CD4-positive, alpha-beta memory T cell (primary cell): ENCODE measurements at regions not wholly inside any gene's neighbourhood (a gene's known extent, or its start where the extent isn't known, plus 50 kb on each side); places are given as distances from the start of the nearest gene placed in this dataset.

Experiments
- CTCF ChIA-PET: fragments of 350-600 bp; sonication (Branson Sonifier 250); formaldehyde crosslinking; loops from one replicate; lab custom pipeline; 2021; ENCODE audit warnings: inconsistent platforms; ENCODE audit not compliant: partially characterized antibody; lab: Charles Lee
- POLR2A ChIA-PET: fragments of 350-600 bp; sonication (Branson Sonifier 250); formaldehyde crosslinking; loops from one replicate; lab custom pipeline; 2021; ENCODE audit not compliant: partially characterized antibody; lab: Charles Lee
- DNase-seq, 5 donors: peaks; one replicate each; pipeline versions ENCODE4 v3.0.0 to v3.0.0-alpha.2; 2020 to 2022; ENCODE audit warnings: mixed read lengths in 1 of 5
- H3K27ac ChIP-seq: one replicate; pipeline ENCODE4 v1.7.0; 2013; ENCODE audit warnings: low read depth, low read length
- H3K27me3 ChIP-seq: 2 replicates; pipeline ENCODE4 v1.7.0; 2013; ENCODE audit warnings: mild to moderate bottlenecking, low read length, moderate library complexity; ENCODE audit not compliant: insufficient read depth
- H3K36me3 ChIP-seq: 2 replicates; pipeline ENCODE4 v1.7.0; 2013; ENCODE audit warnings: mild to moderate bottlenecking, low read length, moderate library complexity; ENCODE audit not compliant: insufficient read depth
- H3K4me1 ChIP-seq: 2 replicates; pipeline ENCODE4 v1.7.0; 2013; ENCODE audit warnings: mild to moderate bottlenecking, low read length, moderate library complexity; ENCODE audit not compliant: insufficient read depth
- H3K4me3 ChIP-seq, 2 donors: one replicate each; pipeline ENCODE4 v1.7.0; 2013; ENCODE audit warnings: low read length in 2 of 2, mild to moderate bottlenecking in 1 of 2
- H3K9me3 ChIP-seq, 2 donors: one replicate each; pipeline ENCODE4 v1.7.0; 2013; ENCODE audit warnings: low read length in 2 of 2, control low read depth in 1 of 2; ENCODE audit not compliant: control insufficient read depth in 1 of 2
- H3K27ac Mint-ChIP-seq, 7 donors: one replicate each; pipeline ENCODE4 v1.8.0; 2020 to 2021; ENCODE audit warnings: mixed read lengths in 7 of 7, mild to moderate bottlenecking in 6 of 7, inconsistent platforms in 3 of 7, moderate library complexity in 3 of 7
- H3K27me3 Mint-ChIP-seq, 2 donors: one replicate each; pipeline ENCODE4 v1.8.0; 2020 to 2021; ENCODE audit warnings: mixed read lengths in 2 of 2
- H3K36me3 Mint-ChIP-seq, 2 donors: one replicate each; pipeline ENCODE4 v1.8.0; 2020 to 2021; ENCODE audit warnings: mixed read lengths in 2 of 2, inconsistent platforms in 1 of 2, mild to moderate bottlenecking in 1 of 2
- H3K4me1 Mint-ChIP-seq, 4 donors: one replicate each; pipeline ENCODE4 v1.8.0; 2020 to 2021; ENCODE audit warnings: mixed read lengths in 4 of 4, mild to moderate bottlenecking in 1 of 4
- H3K4me3 Mint-ChIP-seq, 8 donors: one replicate each; pipeline ENCODE4 v1.8.0; 2020 to 2021; ENCODE audit warnings: mixed read lengths in 8 of 8, mild to moderate bottlenecking in 7 of 8, moderate library complexity in 6 of 8, inconsistent platforms in 3 of 8
- H3K9me3 Mint-ChIP-seq, 8 donors: one replicate each; pipeline ENCODE4 v1.8.0; 2020 to 2021; ENCODE audit warnings: mixed read lengths in 8 of 8, mild to moderate bottlenecking in 5 of 8, inconsistent platforms in 3 of 8, moderate library complexity in 1 of 8
- intact Hi-C: fragments of 100-400 bp; cut with micrococcal nuclease; formaldehyde crosslinking; loops from one replicate; pipeline ENCODE4 v1.15.1; 2023

DNA sequence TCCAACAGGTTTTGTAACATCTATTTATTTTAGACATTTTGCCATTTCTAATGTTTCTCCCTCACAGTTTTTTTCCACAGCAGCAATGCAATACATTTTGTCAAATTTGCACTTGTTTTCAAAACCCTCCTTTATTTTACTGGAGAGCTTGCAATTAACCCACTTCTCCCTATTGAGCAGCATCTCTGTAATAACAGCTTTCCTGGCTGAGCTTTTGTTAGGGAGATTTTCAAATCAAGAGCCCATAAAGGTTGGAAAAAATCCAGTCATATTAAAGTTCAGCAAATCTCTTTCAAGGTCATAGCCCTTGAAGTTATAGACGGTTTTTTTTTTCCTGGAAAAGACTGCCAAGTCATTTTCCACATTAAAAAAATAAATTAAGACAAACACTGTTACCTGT is 450.6 kb upstream of the TENM3 start:
- CTCF ChIA-PET, result no interaction called here
- Histone ChIP-seq H3K36me3 (no peaks in the 10 kb centered on the region), H3K27ac (no peak overlapping the region), H3K27me3 (no peaks in the 10 kb centered on the region), H3K4me1 (no peaks in the 10 kb centered on the region), H3K9me3 (no peaks in the 10 kb centered on the region), H3K4me3 (no peak overlapping the region)
- no peak for DNase-seq
- no peaks in the 10 kb centered on the region for H3K27me3 Mint-ChIP-seq
- peaks cover 5 to 20% (median 10%) of the 10 kb centered on the region in 8 donors for H3K9me3 Mint-ChIP-seq
- H3K36me3 Mint-ChIP-seq, result no peaks in the 10 kb centered on the region
- H3K27ac Mint-ChIP-seq, result no peak overlapping the region
- no peaks in the 10 kb centered on the region for H3K4me1 Mint-ChIP-seq
- intact Hi-C loops, result no loop called here
- POLR2A ChIA-PET, result no interaction called here
- no peak overlapping the region for H3K4me3 Mint-ChIP-seq

- CTCF ChIA-PET, result no interaction called here
These were observed 450.1 kb upstream of the TENM3 start for GRCh38 chr4:181793096-181793495.

DNA sequence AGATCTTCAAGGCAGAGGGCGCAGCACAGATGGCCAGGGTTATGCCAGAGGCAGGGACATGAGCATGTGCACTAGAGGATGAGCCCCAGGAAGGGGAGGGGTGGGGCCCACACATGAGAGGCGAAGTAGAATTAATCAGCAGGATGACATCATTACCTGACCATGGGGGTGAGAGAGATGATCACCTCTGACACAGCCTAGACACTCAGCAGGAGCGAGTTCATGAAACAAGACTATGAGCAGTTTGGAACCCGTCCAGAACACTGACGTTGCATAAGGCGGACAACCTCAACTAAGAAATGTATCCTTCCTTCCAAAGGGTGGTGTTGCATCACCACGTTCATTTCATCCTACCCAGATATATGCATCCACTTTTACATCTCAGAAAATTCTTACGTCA is 446.7 kb upstream of the TENM3 start:
- DNase-seq, result no peak
- ChIA-PET CTCF (no interaction called here), POLR2A (no interaction called here)
- H3K9me3 Mint-ChIP-seq, result peaks cover 5 to 18% (median 11%) of the 10 kb centered on the region in 8 donors
- no peaks in the 10 kb centered on the region for H3K4me1 Mint-ChIP-seq
- Histone ChIP-seq H3K27me3 (no peaks in the 10 kb centered on the region), H3K27ac (no peak overlapping the region), H3K4me3 (no peak overlapping the region), H3K9me3 (no peaks in the 10 kb centered on the region), H3K36me3 (no peaks in the 10 kb centered on the region), H3K4me1 (no peaks in the 10 kb centered on the region)
- H3K36me3 Mint-ChIP-seq, result no peaks in the 10 kb centered on the region
- no peak overlapping the region for H3K4me3 Mint-ChIP-seq
- intact Hi-C loops, result no loop called here
- no peak overlapping the region for H3K27ac Mint-ChIP-seq
- no peaks in the 10 kb centered on the region for H3K27me3 Mint-ChIP-seq

More at GRCh38 chr4:181793096-181793495, 450.1 kb upstream of the TENM3 start:
- Histone ChIP-seq H3K4me1 (no peaks in the 10 kb centered on the region), H3K9me3 (no peaks in the 10 kb centered on the region), H3K27ac (no peak overlapping the region), H3K4me3 (no peak overlapping the region), H3K27me3 (no peaks in the 10 kb centered on the region), H3K36me3 (no peaks in the 10 kb centered on the region)
- H3K36me3 Mint-ChIP-seq, result no peaks in the 10 kb centered on the region
- no peak for DNase-seq
- POLR2A ChIA-PET, result no interaction called here
- no peak overlapping the region for H3K27ac Mint-ChIP-seq
- H3K4me1 Mint-ChIP-seq, result no peaks in the 10 kb centered on the region
- peaks cover 5 to 20% (median 9%) of the 10 kb centered on the region in 8 donors for H3K9me3 Mint-ChIP-seq
- H3K4me3 Mint-ChIP-seq, result no peak overlapping the region
- H3K27me3 Mint-ChIP-seq, result no peaks in the 10 kb centered on the region
- intact Hi-C loops, result no loop called here

- Mint-ChIP-seq H3K9me3 (peaks cover 5 to 18% (median 11%) of the 10 kb centered on the region in 8 donors), H3K36me3 (no peaks in the 10 kb centered on the region), H3K27ac (no peak overlapping the region), H3K27me3 (no peaks in the 10 kb centered on the region), H3K4me1 (no peaks in the 10 kb centered on the region), H3K4me3 (no peak overlapping the region)
- Histone ChIP-seq H3K27me3 (no peaks in the 10 kb centered on the region), H3K4me1 (no peaks in the 10 kb centered on the region), H3K4me3 (no peak overlapping the region), H3K27ac (no peak overlapping the region), H3K36me3 (no peaks in the 10 kb centered on the region), H3K9me3 (no peaks in the 10 kb centered on the region)
- ChIA-PET POLR2A (no interaction called here), CTCF (no interaction called here)
- no peak for DNase-seq
- intact Hi-C loops, result no loop called here
These were observed 444.7 kb upstream of the TENM3 start for GRCh38 chr4:181798536-181798935.

- no peak overlapping the region for H3K27ac Mint-ChIP-seq
- H3K36me3 Mint-ChIP-seq, result no peaks in the 10 kb centered on the region
- ChIA-PET CTCF (no interaction called here), POLR2A (no interaction called here)
- H3K27me3 Mint-ChIP-seq, result no peaks in the 10 kb centered on the region
- no peaks in the 10 kb centered on the region for H3K4me1 ChIP-seq
- no peak overlapping the region for H3K4me3 Mint-ChIP-seq
- no peaks in the 10 kb centered on the region for H3K27me3 ChIP-seq
- intact Hi-C loops, result no loop called here
- H3K9me3 ChIP-seq, result no peaks in the 10 kb centered on the region
- peaks cover 5 to 14% (median 10%) of the 10 kb centered on the region in 8 donors for H3K9me3 Mint-ChIP-seq
- H3K36me3 ChIP-seq, result no peaks in the 10 kb centered on the region
- H3K4me1 Mint-ChIP-seq, result no peaks in the 10 kb centered on the region
- no peak overlapping the region for H3K4me3 ChIP-seq
- no peak overlapping the region for H3K27ac ChIP-seq
- DNase-seq, result no peak
These were observed 443.6 kb upstream of the TENM3 start for GRCh38 chr4:181799561-181800069.

GRCh38 chr4:181802207-181802606 is 441.0 kb upstream of the TENM3 start:
- H3K4me1 Mint-ChIP-seq, result no peaks in the 10 kb centered on the region
- H3K9me3 Mint-ChIP-seq, result peaks cover 0 to 11% (median 4%) of the 10 kb centered on the region in 8 donors
- Histone ChIP-seq H3K36me3 (no peaks in the 10 kb centered on the region), H3K27ac (no peak overlapping the region), H3K27me3 (no peaks in the 10 kb centered on the region), H3K9me3 (no peaks in the 10 kb centered on the region), H3K4me3 (no peak overlapping the region), H3K4me1 (no peaks in the 10 kb centered on the region)
- ChIA-PET CTCF (no interaction called here), POLR2A (no interaction called here)
- DNase-seq, result no peak
- no peak overlapping the region for H3K27ac Mint-ChIP-seq
- intact Hi-C loops, result no loop called here
- no peaks in the 10 kb centered on the region for H3K36me3 Mint-ChIP-seq
- no peak overlapping the region for H3K4me3 Mint-ChIP-seq
- H3K27me3 Mint-ChIP-seq, result no peaks in the 10 kb centered on the region

- ChIA-PET CTCF (no interaction called here), POLR2A (no interaction called here)
- Mint-ChIP-seq H3K9me3 (peaks cover 0 to 17% (median 2%) of the 10 kb centered on the region in 8 donors), H3K36me3 (no peaks in the 10 kb centered on the region), H3K27ac (no peak overlapping the region), H3K4me3 (no peak overlapping the region), H3K27me3 (no peaks in the 10 kb centered on the region), H3K4me1 (no peaks in the 10 kb centered on the region)
- no peaks in the 10 kb centered on the region for H3K9me3 ChIP-seq
- H3K4me3 ChIP-seq, result no peak overlapping the region
- no peak for DNase-seq
- no peak overlapping the region for H3K27ac ChIP-seq
- no peaks in the 10 kb centered on the region for H3K4me1 ChIP-seq
- intact Hi-C loops, result no loop called here
- no peaks in the 10 kb centered on the region for H3K36me3 ChIP-seq
- no peaks in the 10 kb centered on the region for H3K27me3 ChIP-seq
These were observed 435.4 kb upstream of the TENM3 start for GRCh38 chr4:181807771-181808170.

DNA sequence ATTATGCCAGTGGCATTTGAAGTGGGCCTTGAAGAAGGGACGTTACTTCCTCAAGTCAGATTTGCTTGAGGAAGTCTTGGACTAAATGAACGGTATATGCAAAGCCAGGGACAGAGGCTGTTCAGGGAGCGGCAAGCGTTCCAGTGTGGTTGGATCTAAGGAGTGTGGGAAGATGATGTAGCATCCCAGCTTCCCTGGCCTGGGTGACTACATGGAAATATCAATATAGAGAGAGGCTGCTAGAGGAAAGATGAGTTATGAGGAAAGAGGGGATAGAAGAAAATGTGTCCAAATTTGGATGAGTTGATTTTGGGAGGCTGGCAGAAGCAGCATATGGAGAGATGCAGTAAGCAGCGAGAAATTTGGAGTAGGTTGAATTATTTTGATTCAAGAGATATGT is 432.5 kb upstream of the TENM3 start:
- ChIA-PET CTCF (no interaction called here), POLR2A (no interaction called here)
- Mint-ChIP-seq H3K4me3 (no peak overlapping the region), H3K27ac (no peak overlapping the region), H3K9me3 (peaks cover 0 to 17% (median 4%) of the 10 kb centered on the region in 8 donors), H3K4me1 (no peaks in the 10 kb centered on the region), H3K27me3 (no peaks in the 10 kb centered on the region), H3K36me3 (no peaks in the 10 kb centered on the region)
- Histone ChIP-seq H3K4me1 (no peaks in the 10 kb centered on the region), H3K4me3 (no peak overlapping the region), H3K27ac (no peak overlapping the region), H3K36me3 (no peaks in the 10 kb centered on the region), H3K9me3 (no peaks in the 10 kb centered on the region), H3K27me3 (no peaks in the 10 kb centered on the region)
- DNase-seq, result no peak
- intact Hi-C loops, result no loop called here
